ENCODE measurements at regions not wholly inside any gene's neighbourhood (a gene's known extent, or its start where the extent isn't known, plus 50 kb on each side); places are given as distances from the start of the nearest gene placed in this dataset.

DNA sequence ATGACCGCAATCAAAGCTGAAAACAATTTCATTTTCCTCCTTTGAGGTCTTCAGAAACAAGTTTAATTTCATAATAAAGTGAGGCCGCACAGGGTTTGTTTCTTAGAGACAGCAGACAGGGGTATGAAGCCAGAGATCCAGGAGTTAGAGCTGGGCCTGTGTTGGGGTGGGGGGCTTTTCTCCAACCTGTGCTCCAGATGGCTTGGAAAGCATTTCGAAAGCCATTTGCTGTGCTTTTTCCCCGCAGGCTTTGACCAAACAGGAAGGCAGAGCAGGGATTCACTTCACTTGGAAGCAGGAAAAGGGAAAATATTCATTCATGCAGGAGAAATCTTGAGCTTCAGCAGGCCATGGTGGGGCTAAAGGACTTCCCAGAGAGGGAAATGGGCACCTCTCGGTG is 617.4 kb downstream of the SOX6 start:
- TF ChIP-seq, protein P1, sequence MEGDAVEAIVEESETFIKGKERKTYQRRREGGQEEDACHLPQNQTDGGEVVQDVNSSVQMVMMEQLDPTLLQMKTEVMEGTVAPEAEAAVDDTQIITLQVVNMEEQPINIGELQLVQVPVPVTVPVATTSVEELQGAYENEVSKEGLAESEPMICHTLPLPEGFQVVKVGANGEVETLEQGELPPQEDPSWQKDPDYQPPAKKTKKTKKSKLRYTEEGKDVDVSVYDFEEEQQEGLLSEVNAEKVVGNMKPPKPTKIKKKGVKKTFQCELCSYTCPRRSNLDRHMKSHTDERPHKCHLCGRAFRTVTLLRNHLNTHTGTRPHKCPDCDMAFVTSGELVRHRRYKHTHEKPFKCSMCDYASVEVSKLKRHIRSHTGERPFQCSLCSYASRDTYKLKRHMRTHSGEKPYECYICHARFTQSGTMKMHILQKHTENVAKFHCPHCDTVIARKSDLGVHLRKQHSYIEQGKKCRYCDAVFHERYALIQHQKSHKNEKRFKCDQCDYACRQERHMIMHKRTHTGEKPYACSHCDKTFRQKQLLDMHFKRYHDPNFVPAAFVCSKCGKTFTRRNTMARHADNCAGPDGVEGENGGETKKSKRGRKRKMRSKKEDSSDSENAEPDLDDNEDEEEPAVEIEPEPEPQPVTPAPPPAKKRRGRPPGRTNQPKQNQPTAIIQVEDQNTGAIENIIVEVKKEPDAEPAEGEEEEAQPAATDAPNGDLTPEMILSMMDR (IDR thresholded peaks at IDR 0.05): no peak
- no peak for TF ChIP-seq POLR2A (IDR thresholded peaks at IDR 0.05)

All from right lobe of liver (tissue), 4 donors.